Activated T-cell treated with anti-CD3 and anti-CD28 coated beads, Interleukin-2, amount 50 U/mL, for 72 hours (primary cell): ENCODE measurements at regions not wholly inside any gene's neighbourhood (a gene's known extent, or its start where the extent isn't known, plus 50 kb on each side); places are given as distances from the start of the nearest gene placed in this dataset.

Experiments
- ATAC-seq, 2 donors: fragments of 150-1000 bp; cut with Tn5 transposase; replicated peaks in 1 of 2; 2 replicates each; pipeline ENCODE4 v1.10.0; 2021; ENCODE audit warnings: moderate library complexity in 2 of 2, mild to moderate bottlenecking in 1 of 2
- DNase-seq, 2 donors: peaks; one replicate each; pipeline ENCODE4 v3.0.0; 2021 to 2022; ENCODE audit warnings: mixed read lengths in 1 of 2
- H3K27ac Mint-ChIP-seq: one replicate; pipeline ENCODE4 v1.8.0; 2022; ENCODE audit warnings: mild to moderate bottlenecking, moderate library complexity, mixed read lengths
- H3K27me3 Mint-ChIP-seq: one replicate; pipeline ENCODE4 v1.8.0; 2022; ENCODE audit warnings: low read depth, mixed read lengths
- H3K36me3 Mint-ChIP-seq, 2 donors: one replicate each; pipeline ENCODE4 v1.8.0; 2022; ENCODE audit warnings: mixed read lengths in 2 of 2, mild to moderate bottlenecking in 1 of 2; ENCODE audit not compliant: insufficient read depth in 2 of 2
- H3K4me1 Mint-ChIP-seq: one replicate; pipeline ENCODE4 v1.8.0; 2022; ENCODE audit warnings: low read depth, mixed read lengths
- H3K4me3 Mint-ChIP-seq, 2 donors: one replicate each; pipeline ENCODE4 v1.8.0; 2022; ENCODE audit warnings: mild to moderate bottlenecking in 2 of 2, mixed read lengths in 2 of 2, moderate library complexity in 2 of 2
- H3K9me3 Mint-ChIP-seq, 2 donors: one replicate each; pipeline ENCODE4 v1.8.0; 2022; ENCODE audit warnings: mixed read lengths in 2 of 2

DNA sequence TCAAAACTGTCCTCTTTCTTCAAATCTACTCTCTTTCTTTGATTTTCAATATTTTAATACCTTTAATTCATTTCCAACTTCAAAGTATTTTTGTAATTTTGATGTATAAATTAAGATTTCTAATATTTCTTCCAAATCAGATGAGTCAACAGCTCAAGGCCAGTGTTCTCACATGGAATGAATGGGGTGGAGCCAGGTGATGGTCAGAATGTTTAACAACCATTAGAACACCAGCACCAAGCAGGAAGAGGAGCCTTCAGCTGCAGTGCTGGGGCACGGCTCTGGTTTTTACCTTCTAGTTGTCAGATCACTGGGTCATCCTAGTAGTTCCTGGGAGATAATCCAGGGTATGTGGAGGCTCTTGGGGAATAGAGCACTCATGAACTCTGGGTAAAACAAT, 494.5 kb upstream of the PDZRN3 start:
- Mint-ChIP-seq H3K4me3 (no peak overlapping the region), H3K36me3 (peaks cover 0 to 1% of the 10 kb centered on the region in 2 donors), H3K27ac (no peak overlapping the region), H3K4me1 (no peaks in the 10 kb centered on the region), H3K27me3 (no peaks in the 10 kb centered on the region), H3K9me3 (peaks cover 9% of the 10 kb centered on the region in 2 donors)
- ATAC-seq (no peak), DNase-seq (no peak)

DNA sequence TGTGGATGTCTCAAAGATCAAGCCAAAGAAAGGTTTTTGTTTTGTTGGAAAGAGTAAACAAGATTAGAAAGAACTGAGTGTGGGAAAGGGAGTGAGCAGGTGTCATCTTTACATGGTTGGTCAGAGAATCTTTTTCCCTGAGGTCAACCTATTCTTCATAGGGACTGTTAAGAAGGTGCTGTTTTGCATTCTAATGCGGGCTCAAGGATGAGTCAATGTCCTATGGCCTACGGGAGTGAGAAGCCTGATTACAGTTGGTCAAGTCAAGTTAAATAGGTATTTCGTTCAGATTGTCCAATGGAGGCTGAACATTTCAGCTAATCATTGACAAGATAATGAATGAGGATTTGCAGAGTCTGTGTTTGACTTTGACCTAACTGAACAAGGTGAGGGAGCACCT, 491.2 kb upstream of the PDZRN3 start:
- Mint-ChIP-seq H3K27ac (no peak overlapping the region), H3K27me3 (no peaks in the 10 kb centered on the region), H3K4me3 (no peak overlapping the region), H3K9me3 (peaks cover 8 to 11% of the 10 kb centered on the region in 2 donors), H3K36me3 (peaks cover 0 to 1% of the 10 kb centered on the region in 2 donors), H3K4me1 (no peaks in the 10 kb centered on the region)
- DNase-seq (no peak), ATAC-seq (no peak)

DNA sequence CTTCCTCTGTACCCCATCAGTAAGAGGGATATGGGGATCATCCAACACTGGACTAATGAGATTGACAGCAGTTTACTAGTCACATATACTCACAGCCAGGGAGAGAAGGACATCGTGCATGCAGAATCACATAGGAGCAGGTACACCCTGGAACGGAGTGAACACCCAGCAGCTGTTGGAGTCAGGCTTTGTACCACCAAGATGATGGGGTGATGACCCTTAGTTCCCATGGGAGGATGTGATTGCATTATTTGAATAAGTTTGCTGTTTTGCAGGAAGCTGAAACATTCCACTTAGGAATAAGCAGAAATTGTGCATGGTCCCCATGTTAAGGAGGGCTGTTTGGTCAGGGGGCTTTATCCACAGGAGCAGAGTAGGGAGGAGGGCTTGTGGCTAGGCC, 482.7 kb upstream of the PDZRN3 start:
- no peaks in the 10 kb centered on the region for H3K36me3 Mint-ChIP-seq
- no peak overlapping the region for H3K27ac Mint-ChIP-seq
- H3K4me1 Mint-ChIP-seq, result no peaks in the 10 kb centered on the region
- H3K27me3 Mint-ChIP-seq, result no peaks in the 10 kb centered on the region
- peaks cover 3% of the 10 kb centered on the region in 2 donors for H3K9me3 Mint-ChIP-seq
- no peak for ATAC-seq
- no peak overlapping the region for H3K4me3 Mint-ChIP-seq
- no peak for DNase-seq

DNA sequence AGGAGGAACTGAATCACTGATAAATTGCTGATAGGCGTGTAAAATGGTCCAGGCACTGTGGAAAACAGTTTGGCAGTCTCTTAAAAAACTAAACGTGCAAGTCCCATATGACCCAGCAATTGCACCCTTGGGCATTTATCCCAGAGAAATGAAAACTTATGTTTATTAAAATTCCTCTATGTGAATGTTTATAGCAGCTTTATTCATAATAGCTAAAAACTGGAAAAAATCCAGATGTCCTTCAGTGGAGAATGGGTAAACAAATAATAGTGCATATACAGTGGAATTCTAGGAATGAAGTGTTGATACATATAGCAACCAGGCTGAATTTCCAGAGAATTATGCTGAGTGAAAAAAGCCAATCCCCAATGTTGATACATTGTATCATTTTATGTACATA, 482.2 kb upstream of the PDZRN3 start:
- ATAC-seq, result no peak

DNA sequence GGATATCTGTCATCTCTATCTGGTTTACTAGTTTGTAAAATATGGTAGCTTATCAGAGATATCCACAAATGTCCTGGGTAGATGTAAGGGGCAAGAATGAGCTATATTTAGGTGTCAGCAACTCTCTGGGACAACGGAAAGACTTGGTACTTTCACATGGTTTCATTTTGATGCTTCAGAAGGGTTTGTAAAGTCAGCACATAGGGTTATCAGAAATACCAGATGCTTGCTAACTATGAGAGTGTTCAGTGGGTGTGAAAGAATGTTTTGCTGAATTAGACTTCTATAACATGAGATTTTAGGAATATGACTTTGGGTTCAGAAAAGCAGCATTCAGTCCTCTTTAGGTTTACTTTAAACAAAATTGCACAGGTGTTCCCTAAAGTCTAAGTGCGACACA, 466.5 kb upstream of the PDZRN3 start:
- no peaks in the 10 kb centered on the region for H3K4me1 Mint-ChIP-seq
- DNase-seq, result no peak
- H3K9me3 Mint-ChIP-seq, result peaks cover 3 to 10% of the 10 kb centered on the region in 2 donors
- ATAC-seq, result no peak
- H3K27ac Mint-ChIP-seq, result no peak overlapping the region
- no peaks in the 10 kb centered on the region for H3K36me3 Mint-ChIP-seq
- H3K27me3 Mint-ChIP-seq, result no peaks in the 10 kb centered on the region
- H3K4me3 Mint-ChIP-seq, result no peak overlapping the region

More for the DNA sequence above, 482.2 kb upstream of the PDZRN3 start:
- Mint-ChIP-seq H3K27me3 (no peaks in the 10 kb centered on the region), H3K9me3 (peaks cover 3% of the 10 kb centered on the region in 2 donors), H3K27ac (no peak overlapping the region), H3K4me3 (no peak overlapping the region), H3K4me1 (no peaks in the 10 kb centered on the region), H3K36me3 (no peaks in the 10 kb centered on the region)
- DNase-seq, result no peak

DNA sequence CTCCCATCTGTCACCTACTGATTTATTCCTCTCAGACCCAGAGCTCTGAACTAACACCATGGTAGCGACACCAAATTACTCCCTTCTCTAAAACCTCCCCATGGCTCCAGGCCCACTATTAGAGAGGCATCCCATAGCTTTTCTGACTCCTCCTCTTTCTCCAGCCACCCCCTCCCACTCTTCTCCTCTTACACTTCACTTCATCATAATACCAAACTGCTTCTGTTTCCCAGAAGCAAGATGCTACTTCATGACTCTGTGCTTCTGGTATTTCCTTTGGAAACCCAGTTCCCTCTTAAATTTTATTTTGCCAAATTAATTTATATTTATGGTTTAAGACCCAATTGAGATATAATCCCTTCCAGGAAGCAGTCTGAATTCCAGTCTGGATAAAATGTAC, 465.1 kb upstream of the PDZRN3 start:
- no peaks in the 10 kb centered on the region for H3K36me3 Mint-ChIP-seq

DNA sequence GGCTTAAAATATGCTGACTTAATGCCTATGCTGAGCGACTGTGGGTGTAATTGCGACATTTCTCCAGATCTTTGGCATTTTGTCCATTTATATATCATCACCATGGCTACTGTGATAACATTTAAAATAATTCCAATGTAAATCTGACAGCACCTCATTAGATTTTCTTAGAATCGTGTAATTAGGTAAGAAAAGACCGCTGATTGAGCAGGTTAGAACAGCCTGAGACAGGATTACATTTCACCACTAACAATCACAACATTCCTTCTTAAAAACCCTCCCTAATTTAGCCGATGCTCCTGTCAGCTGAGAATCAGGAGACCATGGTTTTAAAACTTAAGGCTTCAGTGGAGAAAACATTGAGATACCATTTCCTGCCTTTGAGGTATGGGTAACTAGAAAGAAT, 455.3 kb upstream of the PDZRN3 start:
- H3K27ac Mint-ChIP-seq, result no peak overlapping the region
- H3K9me3 Mint-ChIP-seq, result peaks cover 0 to 4% of the 10 kb centered on the region in 2 donors
- no peaks in the 10 kb centered on the region for H3K4me1 Mint-ChIP-seq
- H3K36me3 Mint-ChIP-seq, result no peaks in the 10 kb centered on the region
- no peaks in the 10 kb centered on the region for H3K27me3 Mint-ChIP-seq
- DNase-seq (no peak), ATAC-seq (no peak)
- no peak overlapping the region for H3K4me3 Mint-ChIP-seq

More for the DNA sequence above, 465.1 kb upstream of the PDZRN3 start:
- H3K27me3 Mint-ChIP-seq, result no peaks in the 10 kb centered on the region
- no peak overlapping the region for H3K27ac Mint-ChIP-seq
- no peak overlapping the region for H3K4me3 Mint-ChIP-seq
- no peak for ATAC-seq
- DNase-seq, result no peak
- no peaks in the 10 kb centered on the region for H3K4me1 Mint-ChIP-seq
- H3K9me3 Mint-ChIP-seq, result peaks cover 6 to 12% of the 10 kb centered on the region in 2 donors

DNA sequence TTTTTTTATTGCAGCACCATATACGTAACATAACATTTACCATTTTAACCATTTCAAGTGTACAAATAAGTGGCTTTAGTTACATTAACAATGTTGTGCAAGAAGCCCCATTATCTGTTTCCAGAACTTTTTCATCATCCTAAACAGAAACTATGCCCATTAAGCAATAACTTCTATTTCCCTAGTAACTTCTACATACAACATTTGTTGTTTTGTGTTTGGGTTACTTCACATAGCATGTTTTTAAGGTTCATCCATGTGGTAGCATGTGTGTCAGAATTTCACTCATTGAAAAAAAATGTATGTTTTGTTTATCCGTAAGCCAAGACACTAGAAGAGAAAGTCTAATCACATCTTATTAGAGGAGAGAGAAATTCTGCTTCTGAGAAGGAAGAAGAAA, 450.5 kb upstream of the PDZRN3 start:
- no peaks in the 10 kb centered on the region for H3K36me3 Mint-ChIP-seq
- no peak for DNase-seq
- H3K9me3 Mint-ChIP-seq, result peaks cover 0 to 2% of the 10 kb centered on the region in 2 donors
- H3K27ac Mint-ChIP-seq, result no peak overlapping the region
- no peak for ATAC-seq
- no peaks in the 10 kb centered on the region for H3K27me3 Mint-ChIP-seq
- no peak overlapping the region for H3K4me3 Mint-ChIP-seq
- H3K4me1 Mint-ChIP-seq, result no peaks in the 10 kb centered on the region

DNA sequence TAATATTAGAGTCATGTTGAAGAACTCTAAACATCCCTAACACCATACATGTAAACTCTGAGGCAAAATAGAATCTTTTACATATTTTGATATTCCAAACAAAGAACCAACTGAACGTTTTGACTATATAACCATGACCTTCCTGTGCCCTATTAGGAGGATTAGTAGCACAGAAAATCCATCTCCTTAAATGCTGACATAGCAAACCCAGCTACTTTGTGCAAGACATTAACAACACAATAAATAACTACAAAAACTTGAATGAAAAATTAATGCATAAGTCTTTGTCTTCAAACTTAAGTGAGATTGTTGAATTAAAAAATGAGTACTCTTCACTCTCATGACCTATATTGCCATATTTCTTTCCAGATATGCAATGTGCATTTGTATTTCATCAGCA, 450.0 kb upstream of the PDZRN3 start:
- Mint-ChIP-seq H3K4me1 (no peaks in the 10 kb centered on the region), H3K27ac (no peak overlapping the region), H3K4me3 (no peak overlapping the region), H3K9me3 (peaks cover 2% of the 10 kb centered on the region in 2 donors), H3K27me3 (no peaks in the 10 kb centered on the region), H3K36me3 (no peaks in the 10 kb centered on the region)
- no peak for DNase-seq
- no peak for ATAC-seq

DNA sequence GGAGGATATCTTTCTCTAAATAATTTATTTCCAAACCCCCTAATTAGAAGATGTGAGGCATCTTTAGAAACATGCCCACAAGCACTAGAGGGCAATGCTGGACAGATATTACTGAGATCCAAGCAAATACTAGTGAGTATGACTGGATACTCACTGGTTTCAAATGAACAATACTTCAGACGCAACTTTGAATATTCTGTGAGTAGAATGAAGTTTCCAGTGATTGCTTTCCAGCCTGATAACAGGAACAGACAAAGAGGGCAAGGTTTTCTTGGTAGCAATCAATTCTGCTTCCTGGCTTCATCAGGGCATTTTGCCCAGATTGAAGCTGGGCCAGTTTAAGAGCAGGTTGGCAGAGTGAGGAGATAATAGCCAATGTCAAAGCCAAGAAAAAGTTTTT, 442.6 kb upstream of the PDZRN3 start:
- no peak overlapping the region for H3K4me3 Mint-ChIP-seq
- no peaks in the 10 kb centered on the region for H3K27me3 Mint-ChIP-seq
- peaks cover 2 to 11% of the 10 kb centered on the region in 2 donors for H3K9me3 Mint-ChIP-seq
- DNase-seq (no peak), ATAC-seq (no peak)
- H3K27ac Mint-ChIP-seq, result no peak overlapping the region
- no peaks in the 10 kb centered on the region for H3K36me3 Mint-ChIP-seq
- no peaks in the 10 kb centered on the region for H3K4me1 Mint-ChIP-seq

DNA sequence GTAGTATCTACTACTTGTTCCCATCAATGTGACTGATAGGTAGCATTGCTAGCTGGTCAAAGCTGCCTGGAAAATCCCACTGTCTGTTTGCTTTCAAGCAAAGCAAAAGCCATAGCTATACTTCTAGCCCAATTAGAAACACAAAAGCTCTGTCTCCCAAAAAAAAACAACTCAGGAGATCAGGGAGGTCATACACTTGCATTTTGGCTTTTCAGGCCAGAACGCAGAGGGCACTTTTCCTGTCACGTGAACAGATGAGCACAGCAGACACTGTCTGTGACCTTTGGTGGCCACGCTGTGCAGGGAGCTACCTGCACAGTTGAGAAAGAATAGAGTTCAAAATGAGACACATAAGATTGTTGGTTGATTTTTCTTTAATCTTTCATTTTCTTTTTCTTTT, 441.7 kb upstream of the PDZRN3 start:
- peaks cover 4 to 11% of the 10 kb centered on the region in 2 donors for H3K9me3 Mint-ChIP-seq
- ATAC-seq, result no peak
- H3K4me1 Mint-ChIP-seq, result no peaks in the 10 kb centered on the region

DNA sequence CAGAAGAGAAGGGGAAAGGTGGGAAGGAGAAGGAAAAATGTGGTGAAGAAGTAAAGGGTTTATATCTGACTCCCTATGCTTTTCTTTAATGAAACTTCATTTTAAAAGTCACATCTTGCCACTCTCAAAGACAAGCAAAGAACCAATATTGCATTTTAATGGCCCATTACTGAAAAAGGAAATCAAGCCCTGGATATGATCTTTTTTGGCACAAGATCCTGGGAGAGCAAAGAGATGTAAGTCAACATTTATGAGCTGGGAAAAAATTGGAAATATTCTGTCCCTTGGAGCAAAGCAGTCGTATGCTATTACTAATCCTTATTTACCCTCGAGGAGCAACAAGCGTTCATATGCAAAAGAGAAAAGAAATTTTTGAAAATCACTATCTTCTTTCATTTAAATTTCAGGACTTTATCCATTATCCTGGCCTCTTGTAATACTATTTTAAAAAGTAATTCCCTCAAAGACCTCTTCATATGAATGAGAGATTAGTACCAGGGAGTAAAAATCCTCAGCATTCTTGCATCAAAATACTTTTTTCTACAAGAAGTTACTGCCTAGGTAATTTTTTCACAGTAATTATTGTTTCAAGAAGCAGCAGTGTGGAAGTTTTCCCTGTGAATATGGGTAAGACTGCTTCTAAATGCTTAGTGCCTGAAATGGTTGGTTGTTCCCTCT, 435.3 kb upstream of the PDZRN3 start:
- no peaks in the 10 kb centered on the region for H3K4me1 Mint-ChIP-seq
- H3K27ac Mint-ChIP-seq, result no peak overlapping the region
- no peak overlapping the region for H3K4me3 Mint-ChIP-seq
- DNase-seq (no peak), ATAC-seq (no peak)
- no peaks in the 10 kb centered on the region for H3K36me3 Mint-ChIP-seq
- peaks cover 12 to 13% of the 10 kb centered on the region in 2 donors for H3K9me3 Mint-ChIP-seq
- H3K27me3 Mint-ChIP-seq, result no peaks in the 10 kb centered on the region

More for the DNA sequence above, 441.7 kb upstream of the PDZRN3 start:
- Mint-ChIP-seq H3K27me3 (no peaks in the 10 kb centered on the region), H3K27ac (no peak overlapping the region), H3K4me3 (no peak overlapping the region), H3K36me3 (no peaks in the 10 kb centered on the region)
- no peak for DNase-seq

DNA sequence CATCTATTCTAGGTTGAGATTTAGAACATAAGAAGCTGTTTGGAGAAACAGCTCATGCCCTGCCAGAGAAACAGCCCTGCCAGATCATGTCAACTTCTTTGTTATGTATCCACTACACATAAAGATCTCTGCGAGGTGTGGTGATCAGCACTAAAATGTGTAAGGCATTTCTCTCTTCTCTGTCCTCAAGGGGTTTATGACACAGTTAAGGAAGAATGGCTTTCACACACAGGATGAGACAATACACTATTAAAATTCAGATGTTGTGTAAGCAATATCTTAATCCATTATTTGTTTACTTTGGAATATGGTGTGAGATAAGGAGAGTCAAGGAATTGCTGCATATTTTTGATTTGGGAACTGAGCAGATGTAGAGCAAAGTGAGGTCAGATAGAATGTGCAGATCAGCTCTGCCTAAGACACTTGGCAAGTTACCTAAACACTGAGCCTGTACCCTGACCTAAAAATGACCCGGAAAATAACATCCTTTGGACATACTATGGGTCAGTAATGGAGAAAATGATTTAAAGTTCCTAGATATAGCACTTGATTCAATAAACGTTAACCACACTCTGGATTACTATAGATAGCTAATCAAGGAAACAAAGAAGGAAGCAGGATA, 434.7 kb upstream of the PDZRN3 start:
- H3K4me1 Mint-ChIP-seq, result no peaks in the 10 kb centered on the region
- no peaks in the 10 kb centered on the region for H3K27me3 Mint-ChIP-seq
- peaks cover 14 to 15% of the 10 kb centered on the region in 2 donors for H3K9me3 Mint-ChIP-seq
- DNase-seq, result no peak
- H3K27ac Mint-ChIP-seq, result no peak overlapping the region
- ATAC-seq, result no peak
- no peak overlapping the region for H3K4me3 Mint-ChIP-seq
- no peaks in the 10 kb centered on the region for H3K36me3 Mint-ChIP-seq

DNA sequence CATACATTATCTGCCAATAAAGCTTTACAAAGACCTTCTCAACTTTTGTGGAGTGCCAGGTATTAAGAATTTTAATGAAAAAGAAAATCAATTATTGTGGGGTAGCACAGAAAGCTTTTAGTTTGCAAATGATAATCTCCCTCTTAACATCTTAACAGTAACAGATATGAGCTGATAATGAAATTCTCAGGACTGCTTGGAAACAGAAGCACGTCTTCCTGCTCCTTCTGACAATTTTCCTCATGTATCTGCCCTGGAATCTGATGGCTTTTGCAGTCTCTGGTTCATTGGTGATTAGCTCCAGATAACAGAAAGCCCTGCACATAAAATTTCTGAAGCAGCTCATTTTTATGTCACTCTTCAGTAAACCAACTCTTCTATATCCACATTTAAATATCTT, 432.4 kb upstream of the PDZRN3 start:
- Mint-ChIP-seq H3K4me1 (no peaks in the 10 kb centered on the region), H3K27ac (no peak overlapping the region), H3K4me3 (no peak overlapping the region), H3K36me3 (no peaks in the 10 kb centered on the region), H3K27me3 (no peaks in the 10 kb centered on the region), H3K9me3 (peaks cover 11 to 13% of the 10 kb centered on the region in 2 donors)
- DNase-seq (no peak), ATAC-seq (no peak)
